ENCODE measurements at regions not wholly inside any gene's neighbourhood (a gene's known extent, or its start where the extent isn't known, plus 50 kb on each side); places are given as distances from the start of the nearest gene placed in this dataset.
A peak's percentile ranks its signal among the peaks of the same experiment; 100 is the strongest.
"Not testable (repeated sequence)": the region's sequence is repeated elsewhere in the genome, so short reads cannot be mapped to it uniquely, and the experiment has no call there.

- DNase-seq (ENCODE audit: low read depth), result peak; percentile 47
- TF ChIP-seq CTCF (IDR thresholded peaks at IDR 0.05; ENCODE audit: insufficient read depth, low read length), result no peak
- no peak overlapping the region for H3K4me3 ChIP-seq (ENCODE audit: low read depth, low read length)
Measured at GRCh38 chr10:33967606-33968120, 633.2 kb upstream of the NRP1 start.

- no peak for DNase-seq (ENCODE audit: low read depth)
- H3K4me3 ChIP-seq (ENCODE audit: low read depth, low read length), result no peak overlapping the region
- TF ChIP-seq CTCF (IDR thresholded peaks at IDR 0.05; ENCODE audit: insufficient read depth, low read length), result no peak
Measured at GRCh38 chr10:33966946-33967345, 632.5 kb upstream of the NRP1 start.

GRCh38 chr10:33965795-33966581, 631.5 kb upstream of the NRP1 start:
- H3K4me3 ChIP-seq (ENCODE audit: low read depth, low read length), result no peak overlapping the region
- DNase-seq (ENCODE audit: low read depth), result no peak
- no peak for TF ChIP-seq CTCF (IDR thresholded peaks at IDR 0.05; ENCODE audit: insufficient read depth, low read length)

GRCh38 chr10:33963729-33964128, 629.3 kb upstream of the NRP1 start:
- no peak overlapping the region for H3K4me3 ChIP-seq (ENCODE audit: low read depth, low read length)
- peak; percentile 7 for DNase-seq (ENCODE audit: low read depth)
- no peak for TF ChIP-seq CTCF (IDR thresholded peaks at IDR 0.05; ENCODE audit: insufficient read depth, low read length)

GRCh38 chr10:33956322-33956721, 621.9 kb upstream of the NRP1 start:
- DNase-seq (ENCODE audit: low read depth); H3K4me3 ChIP-seq (ENCODE audit: low read depth, low read length): not testable (repeated sequence)

- peak; percentile 89 for DNase-seq (ENCODE audit: low read depth)
- no peak for TF ChIP-seq CTCF (IDR thresholded peaks at IDR 0.05; ENCODE audit: insufficient read depth, low read length)
Measured at GRCh38 chr10:33955676-33956075, 621.2 kb upstream of the NRP1 start.

GRCh38 chr10:33952692-33953360, 618.4 kb upstream of the NRP1 start:
- peak; percentile 46 for DNase-seq (ENCODE audit: low read depth)
- H3K4me3 ChIP-seq (ENCODE audit: low read depth, low read length), result no peak overlapping the region
- TF ChIP-seq CTCF (IDR thresholded peaks at IDR 0.05; ENCODE audit: insufficient read depth, low read length), result no peak

More at GRCh38 chr10:33955676-33956075, 621.2 kb upstream of the NRP1 start:
- no peak overlapping the region for H3K4me3 ChIP-seq (ENCODE audit: low read depth, low read length)
